GM19395 (cell line): ENCODE measurements at regions not wholly inside any gene's neighbourhood (a gene's known extent, or its start where the extent isn't known, plus 50 kb on each side); places are given as distances from the start of the nearest gene placed in this dataset.

Experiments used
- ATAC-seq: cut with Tn5 transposase; IDR thresholded peaks from one replicate; pipeline ENCODE4 v1.9.1; 2021; ENCODE audit warnings: mild to moderate bottlenecking, moderate library complexity; ENCODE audit not compliant: unreplicated experiment

DNA sequence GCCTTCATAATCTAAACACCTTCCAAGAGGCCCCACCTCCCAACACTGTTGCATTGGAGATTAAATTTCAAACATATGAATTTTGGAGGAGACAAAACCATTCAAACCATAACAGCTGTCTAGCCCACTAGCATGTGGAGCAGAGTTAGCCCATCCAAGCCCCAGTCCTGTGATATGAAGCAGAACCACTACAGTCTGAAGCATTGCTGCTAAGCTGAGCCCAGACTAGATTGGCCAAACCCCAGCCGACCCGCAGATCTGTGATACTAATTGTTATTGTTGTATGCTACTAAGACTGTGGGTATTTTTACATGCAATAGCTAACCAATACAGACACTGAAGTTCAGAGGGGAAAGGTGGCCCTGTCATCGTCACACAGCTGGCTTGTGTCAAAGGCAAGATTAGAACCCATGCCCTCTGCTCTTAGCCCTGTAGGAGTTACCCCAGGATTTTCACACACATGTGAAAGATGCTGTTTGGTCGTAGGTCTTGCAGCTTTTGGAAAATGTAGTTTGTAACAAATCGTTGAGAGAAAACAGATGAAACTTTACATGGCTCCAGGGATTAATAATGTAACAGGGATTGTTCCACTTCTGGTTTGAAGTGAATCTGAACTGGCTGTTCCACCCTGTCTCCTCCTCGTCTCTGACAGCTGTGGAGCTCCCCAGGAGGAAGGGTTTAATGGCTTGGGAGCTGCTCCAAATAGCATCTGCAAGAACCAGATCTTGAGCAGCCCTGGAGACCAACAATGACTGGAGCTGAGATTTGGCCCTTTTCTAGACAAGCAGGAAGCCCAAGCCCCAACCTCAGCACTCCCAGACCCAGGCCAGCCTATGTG is 517.5 kb downstream of the MID1IP1 start:
- ATAC-seq = no peak

DNA sequence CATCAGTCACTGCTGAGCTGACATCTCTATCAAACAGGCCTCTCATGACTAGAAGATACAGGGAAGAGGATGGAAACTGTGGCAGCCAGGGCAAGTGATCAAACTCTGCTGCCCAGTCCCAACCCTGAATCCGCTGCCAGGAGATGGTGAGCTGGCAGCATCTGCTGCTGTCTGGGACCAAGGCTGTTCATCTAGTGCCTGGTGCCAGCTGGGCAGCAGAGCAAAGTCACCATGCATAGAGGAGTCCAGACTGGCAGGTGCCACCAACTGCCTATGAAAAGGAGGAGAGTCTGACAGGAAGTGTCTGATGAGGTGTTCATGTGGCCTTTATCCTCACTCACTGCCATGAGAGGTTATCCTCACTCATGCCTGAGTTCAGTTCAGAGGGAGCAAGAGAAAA is 518.9 kb downstream of the MID1IP1 start:
- no peak for ATAC-seq

DNA sequence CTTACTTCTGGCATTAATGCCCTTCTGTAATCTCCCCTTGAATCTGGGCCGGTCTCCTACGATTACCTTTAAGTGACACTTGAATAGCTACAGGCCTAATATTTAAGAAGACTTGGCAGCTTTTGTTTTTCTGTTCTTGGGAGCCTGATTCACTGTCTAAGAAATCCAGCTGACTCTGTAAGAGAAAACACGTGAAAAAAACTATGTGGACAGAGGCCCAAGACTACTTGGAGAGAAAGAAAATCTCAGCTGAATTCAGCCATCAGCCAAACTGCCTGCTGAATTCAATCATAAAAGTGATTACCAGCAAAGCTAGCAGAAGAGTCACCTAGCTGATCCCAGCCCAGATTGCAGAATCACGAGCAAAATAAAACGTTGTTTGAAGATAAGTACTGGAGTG is 521.2 kb downstream of the MID1IP1 start:
- ATAC-seq = no peak

DNA sequence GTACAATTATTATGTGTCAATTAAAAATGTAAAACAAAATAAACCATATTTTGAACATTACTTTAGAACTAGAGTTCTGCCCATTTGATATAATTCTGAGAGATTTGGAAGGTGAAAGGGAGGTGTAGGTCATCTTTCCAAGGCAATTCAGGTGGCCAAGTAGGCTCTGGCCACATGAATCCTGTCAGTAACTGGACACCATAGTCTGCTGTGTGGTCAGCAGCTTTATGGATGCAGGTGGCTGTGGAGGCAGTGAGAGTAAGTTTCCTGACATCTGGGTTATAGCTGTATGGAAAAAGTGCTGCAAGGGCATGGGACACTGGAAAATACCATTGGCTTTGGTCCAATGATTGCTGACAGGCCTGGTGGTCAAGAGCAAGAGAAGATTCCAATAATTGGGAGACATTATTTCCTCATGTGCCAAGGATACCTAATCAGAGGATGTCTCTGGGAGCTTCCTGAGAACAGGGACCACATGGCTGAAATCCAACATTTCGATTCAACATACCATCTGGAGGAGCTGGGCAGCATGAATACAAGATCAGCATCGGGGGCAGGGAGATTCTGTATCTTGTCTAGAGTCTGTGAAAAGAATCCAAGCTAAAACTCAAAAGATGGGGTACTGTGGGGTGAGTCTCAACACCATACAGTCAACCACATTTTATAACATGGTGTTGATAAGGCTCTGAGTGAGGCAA is 523.1 kb downstream of the MID1IP1 start:
- ATAC-seq = no peak

DNA sequence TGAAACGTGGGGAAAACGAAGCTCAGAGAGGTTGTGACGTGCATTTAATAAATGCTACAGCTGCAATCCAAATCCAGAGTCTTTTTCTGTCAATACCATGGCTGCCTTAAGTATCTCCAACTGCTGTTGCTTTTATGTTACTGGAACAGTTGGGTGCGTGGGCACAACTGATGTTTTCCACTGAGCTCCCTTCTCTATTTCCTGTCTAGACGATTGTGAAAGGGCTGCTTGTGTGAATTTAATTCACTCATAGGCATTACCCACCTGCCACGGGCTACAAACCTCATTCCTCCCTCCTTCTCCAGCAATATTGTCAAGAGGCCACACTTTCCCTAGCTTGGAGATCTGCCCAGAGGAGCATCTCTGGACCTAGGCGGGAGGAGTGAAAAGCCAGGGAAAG is 526.0 kb downstream of the MID1IP1 start:
- no peak for ATAC-seq

DNA sequence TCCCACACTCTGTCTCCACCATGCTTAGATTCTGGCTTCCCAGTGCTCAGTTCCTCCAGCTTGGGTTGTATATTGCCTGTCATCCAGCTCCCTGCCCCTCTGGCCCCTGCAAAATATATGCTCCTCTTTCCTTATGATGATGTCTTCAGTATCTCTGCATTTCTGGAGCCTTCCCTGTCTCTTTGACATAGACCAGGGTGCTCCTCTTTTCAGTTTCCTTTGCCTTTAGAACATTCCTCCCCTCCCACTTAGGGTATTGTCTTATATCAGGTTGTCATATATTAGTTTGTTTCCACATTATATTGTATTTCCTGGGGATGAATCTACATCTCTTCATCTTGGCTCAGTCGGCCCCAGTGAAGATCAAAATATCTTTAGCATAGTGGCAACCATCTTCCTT is 526.4 kb downstream of the MID1IP1 start:
- ATAC-seq = no peak

DNA sequence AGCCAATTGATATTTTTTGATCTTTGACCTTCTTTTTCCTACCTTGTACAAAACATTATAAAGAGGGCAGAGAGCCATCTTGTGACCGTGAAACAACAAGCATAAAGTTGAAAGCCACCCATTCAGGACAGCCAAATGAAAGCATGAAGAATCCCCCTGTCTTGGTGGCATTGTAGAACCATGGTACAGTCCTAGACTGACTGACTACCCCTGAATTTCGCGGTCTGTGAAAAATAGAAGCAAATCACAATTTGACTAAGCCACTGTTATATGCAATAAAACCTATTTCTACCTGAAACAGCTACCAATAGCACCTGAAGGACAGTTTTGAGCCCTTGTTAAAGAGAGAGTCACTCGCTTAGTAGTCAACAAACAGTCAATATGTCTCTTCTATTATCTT is 527.4 kb downstream of the MID1IP1 start:
- no peak for ATAC-seq

DNA sequence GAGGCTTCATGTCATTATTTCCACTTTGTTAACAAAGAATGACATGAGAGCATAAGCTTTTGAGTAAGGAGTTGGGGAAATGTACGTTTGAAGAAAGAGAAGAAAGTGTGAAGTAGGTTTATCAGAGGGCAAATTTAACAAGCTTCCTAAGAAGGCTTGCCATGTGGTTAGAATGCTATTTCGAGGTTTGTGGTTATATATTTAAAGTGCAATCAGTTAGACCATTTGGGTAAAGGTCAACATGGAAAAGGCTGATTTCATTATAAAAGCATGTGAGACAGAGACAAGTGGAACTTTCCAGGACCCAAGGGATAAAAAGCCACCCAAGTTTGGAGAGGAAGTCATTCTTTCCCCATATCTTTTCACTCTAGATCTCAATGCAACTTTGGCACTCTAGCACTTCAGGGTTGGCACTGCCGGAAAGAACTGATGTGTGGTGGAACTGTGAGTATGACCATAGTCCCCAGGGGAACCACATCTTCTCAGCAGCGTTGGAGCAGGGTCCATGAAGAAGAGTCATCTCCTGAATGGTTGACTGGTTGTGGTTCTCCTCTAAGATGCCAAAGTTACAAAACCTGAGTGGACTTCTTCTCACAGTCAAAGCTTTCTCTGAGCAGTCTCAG is 529.9 kb downstream of the MID1IP1 start:
- ATAC-seq = no peak

DNA sequence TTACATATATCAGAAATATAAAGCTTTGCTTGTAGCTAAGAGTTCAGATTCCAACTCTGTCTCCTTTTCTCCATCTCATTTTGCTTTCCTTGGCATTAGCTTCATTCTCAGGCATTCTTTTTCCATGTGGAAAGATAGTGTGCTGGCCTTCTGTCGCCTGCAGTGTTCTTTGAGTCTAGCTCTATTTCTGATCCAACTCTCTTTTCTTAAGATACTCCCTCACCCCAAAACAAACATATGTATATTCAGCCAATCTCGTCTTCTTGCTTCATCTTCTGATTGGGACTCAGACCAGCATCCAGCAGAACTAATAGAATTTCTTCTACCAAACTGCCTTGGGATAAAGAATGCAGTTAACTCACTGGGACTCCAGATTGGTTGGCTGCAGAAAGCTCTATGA is 532.2 kb downstream of the MID1IP1 start:
- ATAC-seq = no peak

DNA sequence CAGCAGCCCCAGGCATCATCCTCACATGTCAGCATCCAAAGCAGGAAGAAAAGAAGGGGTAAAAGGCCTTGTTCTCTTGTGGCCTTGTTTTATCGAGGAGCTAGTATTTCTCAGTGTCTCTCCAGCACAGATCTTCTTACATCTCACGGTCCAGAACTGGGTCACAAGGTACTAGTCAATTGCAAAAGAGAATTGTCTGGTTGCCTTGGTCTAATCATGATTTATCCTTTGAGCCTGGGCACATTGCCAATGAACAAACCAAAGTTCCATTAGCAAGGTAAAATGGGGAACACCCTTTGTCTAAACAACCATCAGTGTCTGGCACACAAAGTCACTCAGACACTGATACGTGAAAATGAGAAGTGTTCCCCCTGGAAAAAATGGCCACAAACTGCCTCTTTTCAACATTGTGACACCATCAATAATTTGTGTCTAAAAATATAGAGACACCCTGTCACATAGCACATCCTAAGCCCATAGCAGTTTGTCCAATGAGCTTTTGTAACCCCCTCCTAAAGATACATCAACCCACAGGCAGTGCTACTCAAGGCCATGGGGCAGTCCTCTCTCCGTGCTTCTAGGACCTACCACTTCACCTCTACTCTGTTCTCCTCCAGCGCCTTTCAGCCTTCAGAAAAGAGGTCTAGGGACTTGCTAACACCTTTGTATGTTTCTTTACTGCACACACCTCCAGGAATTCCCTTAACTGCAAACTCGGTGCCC is 534.4 kb downstream of the MID1IP1 start:
- no peak for ATAC-seq

DNA sequence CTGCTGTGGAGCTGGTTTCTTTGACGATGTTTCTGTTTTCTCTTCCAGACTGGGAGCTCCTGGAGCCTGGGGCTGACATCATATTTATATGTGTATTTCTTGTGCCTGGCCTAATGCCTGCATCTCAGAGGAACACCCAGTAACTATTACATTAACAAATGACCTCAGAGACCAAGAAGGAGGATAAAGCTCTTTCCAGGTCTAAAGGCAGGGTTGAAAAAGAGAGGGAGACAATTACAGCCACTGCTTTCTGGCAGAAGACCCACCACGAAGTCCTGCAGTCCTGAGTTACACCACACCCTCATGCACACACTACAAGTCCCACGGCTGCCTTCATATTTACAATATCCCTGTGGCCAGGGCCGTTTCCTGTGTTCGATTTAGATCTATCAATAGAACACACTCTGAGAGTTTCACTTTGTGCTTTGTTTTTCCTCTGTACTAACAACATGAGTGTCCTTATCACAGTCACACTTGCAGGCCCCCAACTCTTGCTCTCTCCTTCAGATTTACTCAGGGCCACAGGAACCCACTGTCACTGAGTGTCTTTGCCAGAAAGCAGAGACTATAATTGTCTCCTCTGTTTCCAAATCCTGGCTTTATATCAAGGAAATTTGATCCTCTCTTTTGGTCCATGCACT is 535.5 kb downstream of the MID1IP1 start:
- ATAC-seq = peak; percentile 88

DNA sequence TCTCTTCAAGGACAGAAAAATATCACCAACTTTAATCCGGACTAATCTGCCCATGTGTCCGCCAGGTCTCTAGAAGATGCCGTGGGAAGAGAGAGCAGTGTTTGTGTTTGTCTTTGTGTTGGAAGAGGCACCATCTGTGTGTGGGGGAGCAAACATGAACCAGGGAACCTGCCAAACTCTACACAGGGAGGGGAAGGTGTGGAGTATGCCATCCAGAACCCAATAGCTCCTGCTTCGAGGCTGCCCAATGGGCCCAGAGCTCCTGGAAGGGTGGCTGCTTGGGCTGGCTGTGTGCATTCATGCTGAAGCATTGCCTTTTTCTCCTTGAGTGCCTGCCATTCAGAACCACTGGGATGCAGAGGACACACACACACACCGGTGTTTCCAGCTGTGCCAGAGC is 536.2 kb downstream of the MID1IP1 start:
- no peak for ATAC-seq

DNA sequence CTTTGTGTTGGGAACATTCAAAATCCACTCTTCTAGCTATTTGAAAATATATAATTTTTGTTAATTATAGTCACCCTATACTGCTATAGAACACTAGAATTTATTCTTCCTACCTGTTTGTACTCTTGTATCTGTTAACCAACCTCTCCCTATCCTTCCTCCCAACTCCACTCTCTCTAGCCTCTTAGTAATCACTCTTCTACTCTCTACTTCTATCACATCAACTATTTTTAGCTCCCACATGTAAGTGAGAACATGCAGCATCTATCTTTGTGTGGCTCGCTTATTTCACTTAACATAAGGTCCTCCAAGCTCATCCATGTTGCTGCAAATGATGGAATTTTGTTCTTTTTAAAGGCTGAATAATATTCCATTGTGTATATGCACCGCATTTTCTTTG is 537.3 kb downstream of the MID1IP1 start:
- ATAC-seq = no peak

DNA sequence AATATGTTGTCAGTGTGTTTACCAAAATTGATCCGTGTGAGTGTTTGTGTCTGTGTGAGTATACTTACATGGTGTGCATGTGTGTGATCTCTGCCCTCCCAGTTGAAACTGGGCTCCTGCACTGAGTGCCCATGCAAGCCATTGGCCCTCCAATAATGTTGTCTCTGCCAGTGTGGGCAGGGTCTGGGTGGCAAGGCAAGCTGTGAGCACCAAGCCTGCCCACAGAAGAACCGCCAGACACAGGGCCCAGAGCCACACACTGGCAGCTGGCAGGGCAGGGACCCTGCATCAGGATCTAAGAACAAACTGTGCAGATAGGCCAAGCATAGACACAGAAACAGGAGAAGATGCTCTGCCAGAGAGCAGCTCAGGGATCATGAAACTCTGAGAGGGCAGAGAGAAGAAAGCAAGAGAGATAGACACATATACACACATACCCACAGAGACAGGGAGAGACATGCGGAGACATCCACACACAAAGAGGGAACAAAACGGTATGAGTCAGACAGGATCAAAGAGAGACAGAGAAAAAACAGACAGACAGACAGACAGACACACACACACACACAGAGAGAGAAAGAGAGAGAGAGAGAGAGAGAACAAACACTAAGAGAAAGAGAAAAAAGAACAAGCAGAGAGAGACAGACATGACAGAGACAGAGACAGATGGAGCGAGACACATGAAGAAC is 555.0 kb downstream of the MID1IP1 start:
- ATAC-seq = no peak

DNA sequence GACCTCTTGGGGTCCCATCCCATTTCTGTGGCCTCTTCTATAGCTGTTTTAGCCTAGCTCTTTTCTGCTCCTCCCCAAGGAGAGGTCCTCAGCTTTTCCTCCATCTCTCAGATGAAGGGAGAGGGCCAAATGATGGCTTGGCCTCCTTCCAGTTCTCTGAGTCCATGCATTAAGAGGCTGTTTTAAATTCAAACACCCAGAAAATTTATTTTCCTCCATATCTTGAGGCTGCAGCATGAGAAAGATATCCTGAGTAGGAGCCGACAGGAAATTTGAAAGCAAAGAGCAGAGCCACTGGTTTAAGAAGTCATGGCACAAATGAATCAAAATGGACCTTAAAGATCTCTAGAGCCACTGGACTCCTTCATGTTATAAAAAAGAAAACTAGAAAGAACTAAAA is 558.8 kb downstream of the MID1IP1 start:
- no peak for ATAC-seq

DNA sequence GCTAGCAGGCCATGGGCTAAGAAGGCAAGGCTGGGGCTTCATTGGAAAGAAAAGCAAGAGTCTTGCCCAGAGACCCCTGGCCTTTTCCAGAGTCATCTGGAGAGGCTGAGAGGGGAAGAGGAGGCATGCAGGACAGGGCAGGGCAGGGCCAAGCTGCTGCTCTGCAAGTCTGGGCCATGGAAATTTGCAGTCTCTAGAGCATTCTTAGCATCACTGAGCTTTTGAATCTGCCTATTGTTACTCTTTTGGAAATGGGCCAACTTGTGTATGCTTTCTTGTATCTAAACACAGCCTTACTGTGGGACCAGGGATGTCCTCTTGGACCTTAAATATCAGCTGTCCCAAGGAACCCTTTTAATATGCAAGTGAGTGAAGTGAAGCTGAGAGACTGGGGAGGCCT is 560.5 kb downstream of the MID1IP1 start:
- no peak for ATAC-seq

DNA sequence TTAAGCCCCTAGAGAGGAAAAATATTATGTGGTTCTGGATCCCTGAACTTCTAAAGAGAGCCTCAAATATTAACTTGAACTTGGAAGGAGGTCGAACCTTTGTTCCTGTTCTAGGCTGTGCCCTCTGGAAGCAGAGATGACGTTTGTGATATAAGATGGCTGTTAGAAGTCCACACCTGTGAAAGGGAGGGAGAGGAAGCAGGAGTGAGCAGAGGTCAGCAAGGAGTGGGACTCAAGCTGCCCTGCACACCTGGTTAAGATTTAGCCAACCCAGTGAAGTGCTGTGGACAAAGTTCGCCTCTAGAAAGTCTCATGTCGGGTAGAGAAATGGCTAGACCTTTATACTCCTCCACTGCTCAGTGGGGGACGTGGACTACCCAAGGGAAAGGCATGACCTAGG is 566.2 kb downstream of the MID1IP1 start:
- no peak for ATAC-seq

DNA sequence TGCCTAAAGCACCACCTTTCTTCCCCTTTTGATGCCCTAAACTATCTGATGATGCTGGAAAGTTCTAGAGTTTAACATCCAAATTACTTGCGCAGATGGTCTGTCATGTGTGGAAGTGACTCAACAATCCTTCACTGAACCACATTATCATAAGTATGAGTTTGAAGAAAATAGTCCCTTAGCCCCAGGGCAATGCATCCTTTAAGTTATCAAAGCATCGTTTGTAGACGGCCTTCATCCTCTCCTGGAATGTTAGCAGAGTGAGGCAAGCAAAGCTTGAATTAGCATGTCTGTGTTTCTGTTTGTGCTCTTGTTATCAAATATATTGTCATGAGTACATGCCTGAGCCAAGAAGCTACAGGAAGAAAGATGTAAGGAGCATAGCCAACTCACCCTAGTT is 570.9 kb downstream of the MID1IP1 start:
- no peak for ATAC-seq

DNA sequence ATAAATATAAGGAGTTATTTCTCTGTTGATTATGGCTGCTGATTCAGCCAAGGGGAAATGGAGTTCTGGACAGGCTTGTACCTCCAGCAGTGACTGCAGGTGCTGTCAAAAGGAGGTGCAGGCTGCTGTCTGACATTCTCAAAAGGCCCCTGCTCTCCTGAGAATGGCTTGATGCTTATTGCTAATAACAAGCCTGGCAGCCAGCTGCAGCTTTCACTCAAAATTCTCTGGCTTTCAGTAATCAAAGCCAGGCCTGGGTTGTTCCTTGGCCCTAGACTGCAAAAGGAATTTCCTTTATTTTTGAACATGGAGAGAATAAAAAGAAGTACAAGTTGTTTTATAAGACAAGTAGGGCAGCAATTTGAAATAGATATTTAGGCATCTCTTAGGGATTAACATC is 575.9 kb downstream of the MID1IP1 start:
- ATAC-seq = no peak

DNA sequence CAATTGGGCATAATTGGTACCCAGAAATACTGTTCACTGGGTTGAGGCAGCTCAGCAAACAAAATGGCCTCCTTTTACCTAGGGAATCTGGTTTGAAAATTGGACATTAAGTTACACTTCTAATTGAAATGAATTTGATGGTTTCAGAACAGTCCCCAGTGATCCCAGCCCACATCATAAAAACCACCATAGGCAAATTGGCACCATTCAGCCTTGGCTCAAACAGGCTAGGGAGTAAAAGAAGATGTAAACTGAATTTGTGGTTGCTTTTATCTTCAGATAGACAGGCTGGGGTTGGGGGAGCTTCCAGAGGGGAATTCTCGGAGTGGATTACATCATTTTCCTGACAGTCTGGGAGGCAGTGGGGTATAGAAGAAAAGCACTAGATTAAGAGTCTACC is 576.5 kb downstream of the MID1IP1 start:
- ATAC-seq = no peak
